GDM1 (cell line): ENCODE measurements at regions not wholly inside any gene's neighbourhood (a gene's known extent, or its start where the extent isn't known, plus 50 kb on each side); places are given as distances from the start of the nearest gene placed in this dataset.

Source experiments
- DNase-seq: peaks from one replicate; lab custom pipeline; 2025; lab: John Stamatoyannopoulos, UW

GRCh38 chr5:116361979-116362577 is 212.5 kb downstream of the SEMA6A start:
- no peak for DNase-seq

GRCh38 chr5:116361171-116361967 is 213.3 kb downstream of the SEMA6A start:
- no peak for DNase-seq

GRCh38 chr5:116360008-116360853 is 214.4 kb downstream of the SEMA6A start:
- no peak for DNase-seq

DNA sequence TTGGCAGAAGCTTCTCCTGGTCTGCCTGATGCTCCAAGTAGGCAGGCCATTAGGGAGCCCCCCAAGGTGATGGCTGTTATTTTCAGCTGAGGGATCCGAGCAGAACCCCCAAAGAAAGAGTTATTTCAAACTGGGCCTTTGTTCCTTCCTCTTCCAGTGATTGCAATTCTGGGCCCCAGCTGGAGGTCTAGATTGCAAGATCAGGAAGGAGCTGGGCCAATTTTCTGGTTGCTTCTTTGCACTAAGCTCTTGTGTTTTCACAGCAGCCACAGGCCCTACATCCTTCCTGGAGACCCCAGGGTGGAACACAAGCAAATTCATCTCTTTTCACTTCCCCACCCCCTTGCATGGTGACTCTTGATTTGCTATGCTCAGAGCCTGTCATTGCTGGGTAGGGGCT is 215.0 kb downstream of the SEMA6A start:
- DNase-seq = peak; percentile 76

DNA sequence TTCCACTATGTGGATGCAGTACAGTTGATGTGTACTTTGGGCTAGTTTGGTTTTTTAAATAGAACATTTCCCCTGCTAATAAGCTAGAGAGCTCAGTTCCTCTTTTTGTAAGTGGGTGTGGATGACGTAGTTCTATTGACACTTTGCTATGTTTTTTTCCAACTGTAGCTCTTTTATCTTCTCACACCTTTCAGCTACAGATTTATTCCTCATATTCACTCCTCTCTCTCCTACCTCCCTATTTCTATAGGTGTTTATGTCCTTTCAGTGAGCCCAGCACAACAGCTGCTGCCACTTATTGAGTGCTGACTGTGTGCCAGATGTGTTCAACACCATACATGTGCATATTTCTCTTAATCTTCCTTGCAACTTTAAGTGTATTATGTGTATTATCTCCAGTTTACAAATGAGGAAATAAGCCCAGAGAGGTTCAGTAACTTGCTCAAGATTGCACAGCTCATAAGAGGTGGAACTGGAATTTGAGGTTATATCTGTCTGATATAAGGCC is 215.7 kb downstream of the SEMA6A start:
- DNase-seq = peak; percentile 26

DNA sequence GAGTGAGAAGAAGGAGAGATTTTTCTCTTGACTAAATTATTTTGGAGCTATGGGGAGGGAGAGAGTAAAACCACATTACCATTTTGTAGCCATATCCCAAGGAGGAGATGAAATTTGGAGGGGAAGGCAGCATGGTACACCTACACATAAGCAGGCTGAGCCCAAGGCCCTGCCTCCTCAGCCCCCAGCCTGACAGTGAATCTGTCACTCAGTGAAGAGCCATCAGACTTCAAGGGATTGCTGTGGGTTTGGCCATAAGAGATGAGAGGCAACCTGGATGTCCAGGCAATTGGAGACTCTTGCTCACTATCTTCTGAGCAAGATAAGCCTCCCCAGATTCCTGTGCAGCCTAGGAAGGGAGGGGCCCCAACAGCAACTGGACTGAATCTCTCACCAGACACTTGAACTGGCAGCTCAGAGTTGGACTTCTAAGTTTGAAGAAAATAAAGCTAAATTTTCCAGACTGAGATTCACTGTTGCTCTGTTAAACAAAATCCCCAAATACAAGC is 216.6 kb downstream of the SEMA6A start:
- DNase-seq = no peak

GRCh38 chr5:116355819-116356601 is 218.6 kb downstream of the SEMA6A start:
- DNase-seq = no peak

GRCh38 chr5:116354699-116355098 is 219.9 kb downstream of the SEMA6A start:
- DNase-seq = no peak

- no peak for DNase-seq
Measured at GRCh38 chr5:116347657-116348056, 227.0 kb downstream of the SEMA6A start.

- no peak for DNase-seq
Measured at GRCh38 chr5:116343961-116344360, 230.7 kb downstream of the SEMA6A start.
